ENCODE measurements at regions not wholly inside any gene's neighbourhood (a gene's known extent, or its start where the extent isn't known, plus 50 kb on each side); places are given as distances from the start of the nearest gene placed in this dataset.
A peak's percentile ranks its signal among the peaks of the same experiment; 100 is the strongest.

GRCh38 chr5:116864838-116865190 is 290.2 kb upstream of the SEMA6A start:
- H3F3A ChIP-seq (replicated peaks; ENCODE audit: low read depth): peaks cover 12% of the 10 kb centered on the region
- Mint-ChIP-seq H3K4me1 (peaks cover 49% of the 10 kb centered on the region), H3K36me3 (ENCODE audit: low read depth) (peaks cover 7% of the 10 kb centered on the region; the same call in 1 of the 3 replicates), H3K27ac (peak overlapping the region; percentile 94), H3K27me3 (ENCODE audit: insufficient read depth, low read depth, poor library complexity) (peaks cover 9% of the 10 kb centered on the region), H3K9me3 (peaks cover 6% of the 10 kb centered on the region), H3K4me3 (peak overlapping the region; percentile 45; the same call in 1 of the 3 replicates)
- H3K4me3 ChIP-seq: no peak overlapping the region
- no peak overlapping the region for H2AFZ ChIP-seq
- peak overlapping the region; percentile 91 for H3K27ac ChIP-seq (ENCODE audit: low read depth)
- TF ChIP-seq CREB1 (CRISPR knock-in tag; IDR thresholded peaks at IDR 0.05; ENCODE audit: low read depth) (no peak), ETS1 (IDR thresholded peaks at IDR 0.05) (peak; percentile 36; the same call in 1 of the 2 replicates)
- no peaks in the 10 kb centered on the region for H3K36me3 ChIP-seq (ENCODE audit: insufficient read depth)
- H4K20me1 ChIP-seq (replicated peaks; ENCODE audit: insufficient read depth): no peaks in the 10 kb centered on the region
- H3K4me1 ChIP-seq (ENCODE audit: insufficient read depth): peaks cover 39% of the 10 kb centered on the region
- DNase-seq (ENCODE audit: low spot score) (no peak), ATAC-seq (no peak)
- no peaks in the 10 kb centered on the region for H3K27me3 ChIP-seq (ENCODE audit: insufficient read depth)
- H3K79me2 ChIP-seq (replicated peaks; ENCODE audit: insufficient read depth): no peaks in the 10 kb centered on the region
- 0 out of 2 replicates have a peak, but pooled peaks cover 3% of the 10 kb centered on the region for H3K9me2 ChIP-seq (ENCODE audit: insufficient read depth)
- peak overlapping the region; percentile 3; the same call in 1 of the 2 replicates for H3K4me2 ChIP-seq

- Histone ChIP-seq H3K4me1 (ENCODE audit: insufficient read depth) (peaks cover 39% of the 10 kb centered on the region), H3K27ac (ENCODE audit: low read depth) (peak overlapping the region; percentile 93), H3K79me2 (replicated peaks; ENCODE audit: insufficient read depth) (no peaks in the 10 kb centered on the region), H3K9me2 (ENCODE audit: insufficient read depth) (no peaks in the 10 kb centered on the region), H4K20me1 (replicated peaks; ENCODE audit: insufficient read depth) (no peaks in the 10 kb centered on the region), H3K27me3 (ENCODE audit: insufficient read depth) (no peaks in the 10 kb centered on the region), H3K4me3 (peak overlapping the region; percentile 2; the same call in 1 of the 2 replicates), H3F3A (replicated peaks; ENCODE audit: low read depth) (peaks cover 12% of the 10 kb centered on the region), H3K4me2 (peak overlapping the region; percentile 59), H3K36me3 (ENCODE audit: insufficient read depth) (no peaks in the 10 kb centered on the region), H2AFZ (no peak overlapping the region)
- ATAC-seq (peak; percentile 95), DNase-seq (ENCODE audit: low spot score) (peak; percentile 95)
- Mint-ChIP-seq H3K9me3 (peaks cover 4% of the 10 kb centered on the region; the same call in 2 of the 3 replicates), H3K4me1 (peaks cover 50% of the 10 kb centered on the region), H3K4me3 (peak overlapping the region; percentile 45), H3K36me3 (ENCODE audit: low read depth) (peaks cover 4% of the 10 kb centered on the region; the same call in 1 of the 3 replicates), H3K27ac (peak overlapping the region; percentile 94), H3K27me3 (ENCODE audit: insufficient read depth, low read depth, poor library complexity) (peaks cover 9% of the 10 kb centered on the region)
- TF ChIP-seq, protein P1, sequence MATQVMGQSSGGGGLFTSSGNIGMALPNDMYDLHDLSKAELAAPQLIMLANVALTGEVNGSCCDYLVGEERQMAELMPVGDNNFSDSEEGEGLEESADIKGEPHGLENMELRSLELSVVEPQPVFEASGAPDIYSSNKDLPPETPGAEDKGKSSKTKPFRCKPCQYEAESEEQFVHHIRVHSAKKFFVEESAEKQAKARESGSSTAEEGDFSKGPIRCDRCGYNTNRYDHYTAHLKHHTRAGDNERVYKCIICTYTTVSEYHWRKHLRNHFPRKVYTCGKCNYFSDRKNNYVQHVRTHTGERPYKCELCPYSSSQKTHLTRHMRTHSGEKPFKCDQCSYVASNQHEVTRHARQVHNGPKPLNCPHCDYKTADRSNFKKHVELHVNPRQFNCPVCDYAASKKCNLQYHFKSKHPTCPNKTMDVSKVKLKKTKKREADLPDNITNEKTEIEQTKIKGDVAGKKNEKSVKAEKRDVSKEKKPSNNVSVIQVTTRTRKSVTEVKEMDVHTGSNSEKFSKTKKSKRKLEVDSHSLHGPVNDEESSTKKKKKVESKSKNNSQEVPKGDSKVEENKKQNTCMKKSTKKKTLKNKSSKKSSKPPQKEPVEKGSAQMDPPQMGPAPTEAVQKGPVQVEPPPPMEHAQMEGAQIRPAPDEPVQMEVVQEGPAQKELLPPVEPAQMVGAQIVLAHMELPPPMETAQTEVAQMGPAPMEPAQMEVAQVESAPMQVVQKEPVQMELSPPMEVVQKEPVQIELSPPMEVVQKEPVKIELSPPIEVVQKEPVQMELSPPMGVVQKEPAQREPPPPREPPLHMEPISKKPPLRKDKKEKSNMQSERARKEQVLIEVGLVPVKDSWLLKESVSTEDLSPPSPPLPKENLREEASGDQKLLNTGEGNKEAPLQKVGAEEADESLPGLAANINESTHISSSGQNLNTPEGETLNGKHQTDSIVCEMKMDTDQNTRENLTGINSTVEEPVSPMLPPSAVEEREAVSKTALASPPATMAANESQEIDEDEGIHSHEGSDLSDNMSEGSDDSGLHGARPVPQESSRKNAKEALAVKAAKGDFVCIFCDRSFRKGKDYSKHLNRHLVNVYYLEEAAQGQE (IDR thresholded peaks at IDR 0.05; ENCODE audit: unreplicated experiment): no peak
- TF ChIP-seq STAT1 (IDR thresholded peaks at IDR 0.05; ENCODE audit: unreplicated experiment): no peak
- no peak for TF ChIP-seq JUNB (IDR thresholded peaks at IDR 0.05; ENCODE audit: unreplicated experiment)
- TF ChIP-seq EZH2 (IDR thresholded peaks at IDR 0.05; ENCODE audit: low read depth, unreplicated experiment): no peak
- 0 out of 2 replicates have a peak, but pooled peaks have one; percentile 21 for TF ChIP-seq CREB1 (CRISPR knock-in tag; IDR thresholded peaks at IDR 0.05; ENCODE audit: low read depth)
- TF ChIP-seq ZNF114 (CRISPR knock-in tag; IDR thresholded peaks at IDR 0.05): peak; percentile 74; the same call in 1 of the 2 replicates
- TF ChIP-seq NANOG (IDR thresholded peaks at IDR 0.05; ENCODE audit: borderline replicate concordance): peak; percentile 82; the same call in 1 of the 2 replicates
- TF ChIP-seq, protein P2, sequence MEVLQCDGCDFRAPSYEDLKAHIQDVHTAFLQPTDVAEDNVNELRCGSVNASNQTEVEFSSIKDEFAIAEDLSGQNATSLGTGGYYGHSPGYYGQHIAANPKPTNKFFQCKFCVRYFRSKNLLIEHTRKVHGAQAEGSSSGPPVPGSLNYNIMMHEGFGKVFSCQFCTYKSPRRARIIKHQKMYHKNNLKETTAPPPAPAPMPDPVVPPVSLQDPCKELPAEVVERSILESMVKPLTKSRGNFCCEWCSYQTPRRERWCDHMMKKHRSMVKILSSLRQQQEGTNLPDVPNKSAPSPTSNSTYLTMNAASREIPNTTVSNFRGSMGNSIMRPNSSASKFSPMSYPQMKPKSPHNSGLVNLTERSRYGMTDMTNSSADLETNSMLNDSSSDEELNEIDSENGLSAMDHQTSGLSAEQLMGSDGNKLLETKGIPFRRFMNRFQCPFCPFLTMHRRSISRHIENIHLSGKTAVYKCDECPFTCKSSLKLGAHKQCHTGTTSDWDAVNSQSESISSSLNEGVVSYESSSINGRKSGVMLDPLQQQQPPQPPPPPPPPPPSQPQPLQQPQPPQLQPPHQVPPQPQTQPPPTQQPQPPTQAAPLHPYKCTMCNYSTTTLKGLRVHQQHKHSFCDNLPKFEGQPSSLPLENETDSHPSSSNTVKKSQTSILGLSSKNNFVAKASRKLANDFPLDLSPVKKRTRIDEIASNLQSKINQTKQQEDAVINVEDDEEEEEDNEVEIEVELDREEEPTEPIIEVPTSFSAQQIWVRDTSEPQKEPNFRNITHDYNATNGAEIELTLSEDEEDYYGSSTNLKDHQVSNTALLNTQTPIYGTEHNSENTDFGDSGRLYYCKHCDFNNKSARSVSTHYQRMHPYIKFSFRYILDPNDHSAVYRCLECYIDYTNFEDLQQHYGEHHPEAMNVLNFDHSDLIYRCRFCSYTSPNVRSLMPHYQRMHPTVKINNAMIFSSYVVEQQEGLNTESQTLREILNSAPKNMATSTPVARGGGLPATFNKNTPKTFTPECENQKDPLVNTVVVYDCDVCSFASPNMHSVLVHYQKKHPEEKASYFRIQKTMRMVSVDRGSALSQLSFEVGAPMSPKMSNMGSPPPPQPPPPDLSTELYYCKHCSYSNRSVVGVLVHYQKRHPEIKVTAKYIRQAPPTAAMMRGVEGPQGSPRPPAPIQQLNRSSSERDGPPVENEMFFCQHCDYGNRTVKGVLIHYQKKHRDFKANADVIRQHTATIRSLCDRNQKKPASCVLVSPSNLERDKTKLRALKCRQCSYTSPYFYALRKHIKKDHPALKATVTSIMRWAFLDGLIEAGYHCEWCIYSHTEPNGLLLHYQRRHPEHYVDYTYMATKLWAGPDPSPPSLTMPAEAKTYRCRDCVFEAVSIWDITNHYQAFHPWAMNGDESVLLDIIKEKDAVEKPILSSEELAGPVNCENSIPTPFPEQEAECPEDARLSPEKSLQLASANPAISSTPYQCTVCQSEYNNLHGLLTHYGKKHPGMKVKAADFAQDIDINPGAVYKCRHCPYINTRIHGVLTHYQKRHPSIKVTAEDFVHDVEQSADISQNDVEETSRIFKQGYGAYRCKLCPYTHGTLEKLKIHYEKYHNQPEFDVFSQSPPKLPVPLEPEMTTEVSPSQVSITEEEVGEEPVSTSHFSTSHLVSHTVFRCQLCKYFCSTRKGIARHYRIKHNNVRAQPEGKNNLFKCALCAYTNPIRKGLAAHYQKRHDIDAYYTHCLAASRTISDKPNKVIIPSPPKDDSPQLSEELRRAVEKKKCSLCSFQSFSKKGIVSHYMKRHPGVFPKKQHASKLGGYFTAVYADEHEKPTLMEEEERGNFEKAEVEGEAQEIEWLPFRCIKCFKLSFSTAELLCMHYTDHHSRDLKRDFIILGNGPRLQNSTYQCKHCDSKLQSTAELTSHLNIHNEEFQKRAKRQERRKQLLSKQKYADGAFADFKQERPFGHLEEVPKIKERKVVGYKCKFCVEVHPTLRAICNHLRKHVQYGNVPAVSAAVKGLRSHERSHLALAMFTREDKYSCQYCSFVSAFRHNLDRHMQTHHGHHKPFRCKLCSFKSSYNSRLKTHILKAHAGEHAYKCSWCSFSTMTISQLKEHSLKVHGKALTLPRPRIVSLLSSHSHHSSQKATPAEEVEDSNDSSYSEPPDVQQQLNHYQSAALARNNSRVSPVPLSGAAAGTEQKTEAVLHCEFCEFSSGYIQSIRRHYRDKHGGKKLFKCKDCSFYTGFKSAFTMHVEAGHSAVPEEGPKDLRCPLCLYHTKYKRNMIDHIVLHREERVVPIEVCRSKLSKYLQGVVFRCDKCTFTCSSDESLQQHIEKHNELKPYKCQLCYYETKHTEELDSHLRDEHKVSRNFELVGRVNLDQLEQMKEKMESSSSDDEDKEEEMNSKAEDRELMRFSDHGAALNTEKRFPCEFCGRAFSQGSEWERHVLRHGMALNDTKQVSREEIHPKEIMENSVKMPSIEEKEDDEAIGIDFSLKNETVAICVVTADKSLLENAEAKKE (CRISPR knock-in tag; IDR thresholded peaks at IDR 0.05): peak; percentile 85
These were observed 289.7 kb upstream of the SEMA6A start for GRCh38 chr5:116864157-116864837.

All from GM23338 (cell line).